HG03439 (cell line): ENCODE measurements at regions not wholly inside any gene's neighbourhood (a gene's known extent, or its start where the extent isn't known, plus 50 kb on each side); places are given as distances from the start of the nearest gene placed in this dataset.
"Not testable (repeated sequence)": the region's sequence is repeated elsewhere in the genome, so short reads cannot be mapped to it uniquely, and the experiment has no call there.

ENCODE experiments used
- ATAC-seq: cut with Tn5 transposase; IDR thresholded peaks from one replicate; pipeline ENCODE4 v1.9.1; 2021; ENCODE audit warnings: mild to moderate bottlenecking, moderate library complexity; ENCODE audit not compliant: unreplicated experiment

- no peak for ATAC-seq
Observed at GRCh38 chr9:78663369-78663768, 366.4 kb downstream of the PSAT1 start.

- ATAC-seq, result no peak
Observed at GRCh38 chr9:78664370-78664769, 367.4 kb downstream of the PSAT1 start.

- no peak for ATAC-seq
Observed at GRCh38 chr9:78666818-78667414, 370.0 kb downstream of the PSAT1 start.

- no peak for ATAC-seq
Observed at GRCh38 chr9:78668148-78668832, 371.4 kb downstream of the PSAT1 start.

GRCh38 chr9:78669591-78669990 is 372.7 kb downstream of the PSAT1 start:
- ATAC-seq, result no peak

GRCh38 chr9:78671785-78672184 is 374.9 kb downstream of the PSAT1 start:
- no peak for ATAC-seq

- no peak for ATAC-seq
Observed at GRCh38 chr9:78674874-78675273, 377.9 kb downstream of the PSAT1 start.

- no peak for ATAC-seq
Observed at GRCh38 chr9:78676009-78676408, 379.1 kb downstream of the PSAT1 start.

GRCh38 chr9:78676623-78677022 is 379.7 kb downstream of the PSAT1 start:
- ATAC-seq, result no peak

- ATAC-seq, result no peak
Observed at GRCh38 chr9:78677326-78677725, 380.4 kb downstream of the PSAT1 start.

GRCh38 chr9:78678877-78679276 is 382.0 kb downstream of the PSAT1 start:
- no peak for ATAC-seq

- ATAC-seq, result no peak
Observed at GRCh38 chr9:78680196-78680595, 383.3 kb downstream of the PSAT1 start.

- no peak for ATAC-seq
Observed at GRCh38 chr9:78682216-78682615, 385.3 kb downstream of the PSAT1 start.

GRCh38 chr9:78685471-78685870 is 388.5 kb downstream of the PSAT1 start:
- no peak for ATAC-seq

GRCh38 chr9:78688796-78689195 is 391.9 kb downstream of the PSAT1 start:
- ATAC-seq, result no peak

GRCh38 chr9:78691542-78691941 is 394.6 kb downstream of the PSAT1 start:
- ATAC-seq, result no peak

GRCh38 chr9:78692871-78693270 is 395.9 kb downstream of the PSAT1 start:
- ATAC-seq, result no peak

- no peak for ATAC-seq
Observed at GRCh38 chr9:78694974-78695373, 398.0 kb downstream of the PSAT1 start.

- peak; percentile 61 for ATAC-seq
Observed at GRCh38 chr9:78695519-78695918, 398.6 kb downstream of the PSAT1 start.

GRCh38 chr9:78697618-78698017 is 400.7 kb downstream of the PSAT1 start:
- ATAC-seq, result no peak

- ATAC-seq, result no peak
Observed at GRCh38 chr9:78698371-78698770, 401.4 kb downstream of the PSAT1 start.

- ATAC-seq, result not testable (repeated sequence)
Observed at GRCh38 chr9:78699217-78699616, 402.3 kb downstream of the PSAT1 start.

GRCh38 chr9:78704153-78704552 is 407.2 kb downstream of the PSAT1 start:
- ATAC-seq, result not testable (repeated sequence)
